ENCODE measurements at regions not wholly inside any gene's neighbourhood (a gene's known extent, or its start where the extent isn't known, plus 50 kb on each side); places are given as distances from the start of the nearest gene placed in this dataset.

DNA sequence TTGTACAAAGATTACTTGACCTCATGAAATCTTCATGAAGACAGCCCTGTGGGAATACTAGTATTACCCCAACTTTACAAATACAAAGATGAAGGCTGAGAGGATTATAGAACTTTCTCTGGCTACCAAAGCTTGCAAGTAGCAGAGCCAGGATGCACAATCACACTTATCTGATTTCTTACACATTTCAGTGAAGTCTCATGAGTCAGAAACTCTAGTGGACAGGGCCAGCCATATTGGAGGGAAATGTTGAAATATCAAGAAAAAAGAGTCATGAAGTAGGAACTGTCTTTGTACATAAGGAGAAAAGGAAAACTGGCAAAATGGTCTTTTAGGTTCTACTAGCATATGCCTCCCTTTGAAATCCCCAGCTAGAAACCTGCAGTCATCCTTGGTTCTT lies 369.6 kb upstream of the WWC1 start:
- TF ChIP-seq, protein P1, sequence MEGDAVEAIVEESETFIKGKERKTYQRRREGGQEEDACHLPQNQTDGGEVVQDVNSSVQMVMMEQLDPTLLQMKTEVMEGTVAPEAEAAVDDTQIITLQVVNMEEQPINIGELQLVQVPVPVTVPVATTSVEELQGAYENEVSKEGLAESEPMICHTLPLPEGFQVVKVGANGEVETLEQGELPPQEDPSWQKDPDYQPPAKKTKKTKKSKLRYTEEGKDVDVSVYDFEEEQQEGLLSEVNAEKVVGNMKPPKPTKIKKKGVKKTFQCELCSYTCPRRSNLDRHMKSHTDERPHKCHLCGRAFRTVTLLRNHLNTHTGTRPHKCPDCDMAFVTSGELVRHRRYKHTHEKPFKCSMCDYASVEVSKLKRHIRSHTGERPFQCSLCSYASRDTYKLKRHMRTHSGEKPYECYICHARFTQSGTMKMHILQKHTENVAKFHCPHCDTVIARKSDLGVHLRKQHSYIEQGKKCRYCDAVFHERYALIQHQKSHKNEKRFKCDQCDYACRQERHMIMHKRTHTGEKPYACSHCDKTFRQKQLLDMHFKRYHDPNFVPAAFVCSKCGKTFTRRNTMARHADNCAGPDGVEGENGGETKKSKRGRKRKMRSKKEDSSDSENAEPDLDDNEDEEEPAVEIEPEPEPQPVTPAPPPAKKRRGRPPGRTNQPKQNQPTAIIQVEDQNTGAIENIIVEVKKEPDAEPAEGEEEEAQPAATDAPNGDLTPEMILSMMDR (IDR thresholded peaks at IDR 0.05; ENCODE audit: insufficient read depth, low read length, poor library complexity, severe bottlenecking): no peak
- no peak for TF ChIP-seq EZH2phosphoT487 (conservative IDR thresholded peaks at IDR 0.05; ENCODE audit: low read length)

Data from SU-DHL-6 (cell line).